Stimulated activated CD8-positive, alpha-beta memory T cell treated with anti-CD3 and anti-CD28 coated beads, Interleukin-2, amount 100 ng/mL, for 48 hours (primary cell): ENCODE measurements at regions not wholly inside any gene's neighbourhood (a gene's known extent, or its start where the extent isn't known, plus 50 kb on each side); places are given as distances from the start of the nearest gene placed in this dataset.

ENCODE experiments used
- DNase-seq, 2 donors: peaks; one replicate each; pipeline ENCODE4 v3.0.0-alpha.2; 2020; ENCODE audit warnings: low read depth in 2 of 2

- DNase-seq = no peak
Observed at GRCh38 chr16:9409560-9410493, 318.4 kb downstream of the HAPSTR1 start.

- no peak for DNase-seq
Observed at GRCh38 chr16:9411426-9411825, 320.0 kb downstream of the HAPSTR1 start.

GRCh38 chr16:9412031-9412914, 320.8 kb downstream of the HAPSTR1 start:
- no peak for DNase-seq

GRCh38 chr16:9412915-9413264, 321.4 kb downstream of the HAPSTR1 start:
- DNase-seq = no peak

- DNase-seq = no peak
Observed at GRCh38 chr16:9415545-9415944, 324.1 kb downstream of the HAPSTR1 start.

GRCh38 chr16:9417898-9418297, 326.5 kb downstream of the HAPSTR1 start:
- DNase-seq = no peak

GRCh38 chr16:9419161-9419560, 327.7 kb downstream of the HAPSTR1 start:
- no peak for DNase-seq

GRCh38 chr16:9422762-9423513, 331.5 kb downstream of the HAPSTR1 start:
- DNase-seq = no peak

GRCh38 chr16:9425236-9425635, 333.8 kb downstream of the HAPSTR1 start:
- DNase-seq = no peak

- no peak for DNase-seq
Observed at GRCh38 chr16:9428355-9429005, 337.0 kb downstream of the HAPSTR1 start.

- DNase-seq = no peak
Observed at GRCh38 chr16:9429646-9430330, 338.3 kb downstream of the HAPSTR1 start.

GRCh38 chr16:9434659-9435058, 343.2 kb downstream of the HAPSTR1 start:
- DNase-seq = no peak

- DNase-seq = no peak
Observed at GRCh38 chr16:9436175-9436574, 344.7 kb downstream of the HAPSTR1 start.

- no peak for DNase-seq
Observed at GRCh38 chr16:9437115-9437514, 345.7 kb downstream of the HAPSTR1 start.

- no peak for DNase-seq
Observed at GRCh38 chr16:9438991-9439390, 347.5 kb downstream of the HAPSTR1 start.

GRCh38 chr16:9441012-9441411, 349.6 kb downstream of the HAPSTR1 start:
- no peak for DNase-seq

- no peak for DNase-seq
Observed at GRCh38 chr16:9443864-9444263, 352.4 kb downstream of the HAPSTR1 start.

GRCh38 chr16:9446471-9447194, 355.2 kb downstream of the HAPSTR1 start:
- no peak for DNase-seq

- DNase-seq = no peak
Observed at GRCh38 chr16:9447195-9447551, 355.7 kb downstream of the HAPSTR1 start.

- DNase-seq = no peak
Observed at GRCh38 chr16:9447699-9448098, 356.3 kb downstream of the HAPSTR1 start.
